Neural progenitor cell (in vitro differentiated cells): ENCODE measurements at regions not wholly inside any gene's neighbourhood (a gene's known extent, or its start where the extent isn't known, plus 50 kb on each side); places are given as distances from the start of the nearest gene placed in this dataset.

Experiments
- DNase-seq: peaks from one replicate; pipeline ENCODE4 v3.0.0-alpha.2; 2016; ENCODE audit warnings: low spot score
- H2AFZ ChIP-seq: fragments of 200-600 bp; sonication (generic); replicated peaks from 2 replicates; pipeline ENCODE4 v1.6.1; 2016; ENCODE audit warnings: antibody characterized with exemption
- H3F3A ChIP-seq: fragments of 200-600 bp; sonication (generic); 2 replicates; pipeline ENCODE4 v1.6.1; 2016; ENCODE audit warnings: antibody characterized with exemption, low read depth
- H3K27ac ChIP-seq: fragments of 200-600 bp; sonication (generic); 2 replicates; pipeline ENCODE4 v1.5.1; 2016; ENCODE audit warnings: mild to moderate bottlenecking
- H3K27me3 ChIP-seq: fragments of 200-600 bp; sonication (generic); 2 replicates; pipeline ENCODE4 v1.6.1; 2016; ENCODE audit warnings: mild to moderate bottlenecking, moderate library complexity
- H3K36me3 ChIP-seq: fragments of 200-600 bp; sonication (generic); 2 replicates; pipeline ENCODE4 v1.5.1; 2016
- H3K4me1 ChIP-seq: fragments of 200-600 bp; sonication (generic); 2 replicates; pipeline ENCODE4 v1.6.1; 2016; ENCODE audit warnings: mixed run types
- H3K4me2 ChIP-seq: fragments of 200-600 bp; sonication (generic); 2 replicates; pipeline ENCODE4 v1.6.1; 2016
- H3K4me3 ChIP-seq: fragments of 200-600 bp; sonication (generic); 2 replicates; pipeline ENCODE4 v1.5.1; 2016
- H3K79me2 ChIP-seq: fragments of 200-600 bp; sonication (generic); 2 replicates; pipeline ENCODE4 v1.6.1; 2016; ENCODE audit warnings: low read depth
- H3K9ac ChIP-seq: fragments of 200-600 bp; sonication (generic); 2 replicates; pipeline ENCODE4 v1.6.1; 2016
- H3K9me3 ChIP-seq: fragments of 200-600 bp; sonication (generic); 2 replicates; pipeline ENCODE4 v1.5.1; 2016; ENCODE audit warnings: low read depth
- H4K20me1 ChIP-seq: fragments of 200-600 bp; sonication (generic); 2 replicates; pipeline ENCODE4 v1.6.1; 2016; ENCODE audit warnings: low read depth
- H3K27ac Mint-ChIP-seq: 3 replicates; pipeline ENCODE4 v1.8.0; 2021; ENCODE audit warnings: mixed read lengths
- H3K27me3 Mint-ChIP-seq: 2 replicates; pipeline ENCODE4 v1.8.0; 2022; ENCODE audit warnings: low read depth, mild to moderate bottlenecking, inconsistent platforms, moderate library complexity, mixed read lengths; ENCODE audit not compliant: insufficient read depth
- H3K36me3 Mint-ChIP-seq: 3 replicates; pipeline ENCODE4 v1.8.0; 2021; ENCODE audit warnings: mixed read lengths
- H3K4me1 Mint-ChIP-seq: 3 replicates; pipeline ENCODE4 v1.8.0; 2021; ENCODE audit warnings: mixed read lengths
- H3K4me3 Mint-ChIP-seq: 3 replicates; pipeline ENCODE4 v1.8.0; 2021; ENCODE audit warnings: mild to moderate bottlenecking, moderate library complexity, mixed read lengths
- H3K9me3 Mint-ChIP-seq: 3 replicates; pipeline ENCODE4 v1.8.0; 2020; ENCODE audit warnings: mixed read lengths
- CTCF ChIP-seq: fragments of 200-600 bp; sonication (generic); IDR thresholded peaks from 2 replicates; pipeline ENCODE4 v1.5.1; 2017; ENCODE audit warnings: antibody characterized with exemption, mild to moderate bottlenecking
- EZH2 ChIP-seq: fragments of 200-600 bp; sonication (generic); IDR thresholded peaks from 2 replicates; pipeline ENCODE4 v1.6.1; 2017; ENCODE audit warnings: antibody characterized with exemption, mild to moderate bottlenecking, moderate library complexity
- EZH2phosphoT487 ChIP-seq: fragments of 200-600 bp; sonication (generic); IDR thresholded peaks from 2 replicates; pipeline ENCODE4 v1.6.1; 2017; ENCODE audit warnings: antibody characterized with exemption

- no peaks in the 10 kb centered on the region for H3K9me3 ChIP-seq
- no peak overlapping the region for H3K9ac ChIP-seq
- H2AFZ ChIP-seq, result no peak overlapping the region
- no peaks in the 10 kb centered on the region for H3K36me3 Mint-ChIP-seq
- no peak overlapping the region for H3K4me2 ChIP-seq
- no peaks in the 10 kb centered on the region for H3K79me2 ChIP-seq
- no peak for DNase-seq
- peaks cover 2% of the 10 kb centered on the region for H3K9me3 Mint-ChIP-seq
- H3K4me1 Mint-ChIP-seq, result peaks cover 18% of the 10 kb centered on the region
- H3K27me3 Mint-ChIP-seq, result peaks cover 2% of the 10 kb centered on the region
- H3K4me3 ChIP-seq, result no peak overlapping the region
- H3K36me3 ChIP-seq, result no peaks in the 10 kb centered on the region
- H3K27ac Mint-ChIP-seq, result no peak overlapping the region
- no peak overlapping the region for H3K4me3 Mint-ChIP-seq
- TF ChIP-seq EZH2 (no peak), EZH2phosphoT487 (no peak), CTCF (no peak)
- H3K27me3 ChIP-seq, result no peaks in the 10 kb centered on the region
- peaks cover 8% of the 10 kb centered on the region for H3K4me1 ChIP-seq
- no peak overlapping the region for H3K27ac ChIP-seq
- H3F3A ChIP-seq, result no peaks in the 10 kb centered on the region
- H4K20me1 ChIP-seq, result no peaks in the 10 kb centered on the region
Measured at GRCh38 chr5:124283031-124283430, 463.4 kb downstream of the ZNF608 start.

GRCh38 chr5:124280079-124280478, 466.4 kb downstream of the ZNF608 start:
- Mint-ChIP-seq H3K27ac (no peak overlapping the region), H3K4me1 (peaks cover 13% of the 10 kb centered on the region), H3K4me3 (no peak overlapping the region), H3K9me3 (no peaks in the 10 kb centered on the region), H3K36me3 (no peaks in the 10 kb centered on the region), H3K27me3 (no peaks in the 10 kb centered on the region)
- no peak for DNase-seq
- H3F3A ChIP-seq, result no peaks in the 10 kb centered on the region
- H3K36me3 ChIP-seq, result no peaks in the 10 kb centered on the region
- H2AFZ ChIP-seq, result no peak overlapping the region
- no peaks in the 10 kb centered on the region for H4K20me1 ChIP-seq
- no peak overlapping the region for H3K4me2 ChIP-seq
- TF ChIP-seq CTCF, result no peak
- no peak for TF ChIP-seq EZH2
- no peak for TF ChIP-seq EZH2phosphoT487
- no peaks in the 10 kb centered on the region for H3K79me2 ChIP-seq
- no peak overlapping the region for H3K9ac ChIP-seq
- H3K9me3 ChIP-seq, result no peaks in the 10 kb centered on the region
- H3K4me3 ChIP-seq, result no peak overlapping the region
- no peaks in the 10 kb centered on the region for H3K27me3 ChIP-seq
- no peak overlapping the region for H3K27ac ChIP-seq
- H3K4me1 ChIP-seq, result peaks cover 8% of the 10 kb centered on the region

DNA sequence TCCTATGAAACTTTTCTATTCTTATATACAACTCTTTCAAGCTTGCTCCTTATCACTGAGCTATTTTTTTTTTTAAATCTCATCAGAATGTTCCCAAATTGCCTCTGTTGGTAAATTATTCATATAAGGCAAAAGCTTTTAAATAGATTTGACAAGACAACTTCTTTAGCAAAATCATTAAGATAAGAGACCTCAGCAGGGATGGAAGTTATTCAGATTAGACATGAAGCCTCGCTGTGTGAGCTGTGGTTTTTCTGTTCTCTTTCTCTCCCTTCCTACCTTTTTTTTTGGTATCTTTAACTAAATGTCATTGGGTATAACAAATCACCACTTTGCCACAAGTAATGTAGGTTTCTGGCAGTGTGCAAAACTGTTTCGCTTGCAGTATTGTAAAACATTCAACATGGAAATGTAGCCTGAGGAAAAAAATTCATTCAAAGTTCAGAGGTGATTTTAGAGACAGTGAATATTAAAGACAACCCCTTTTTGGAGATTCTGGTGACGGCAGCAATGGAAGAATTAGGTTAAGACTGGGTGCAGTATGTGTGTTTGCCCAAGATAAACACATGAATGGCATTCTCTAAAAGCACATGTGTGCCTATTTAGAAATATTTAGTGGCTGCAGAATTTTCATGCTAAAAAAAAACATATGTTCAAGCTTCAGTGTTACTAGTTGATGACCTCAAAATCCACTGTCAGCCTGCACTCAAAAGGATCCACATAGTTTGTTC, 467.1 kb downstream of the ZNF608 start:
- H3K36me3 Mint-ChIP-seq, result no peaks in the 10 kb centered on the region
- no peak overlapping the region for H3K27ac ChIP-seq
- H3K9me3 Mint-ChIP-seq, result no peaks in the 10 kb centered on the region
- no peak overlapping the region for H3K4me2 ChIP-seq
- no peaks in the 10 kb centered on the region for H3K79me2 ChIP-seq
- H3K9ac ChIP-seq, result no peak overlapping the region
- H3F3A ChIP-seq, result no peaks in the 10 kb centered on the region
- no peaks in the 10 kb centered on the region for H3K9me3 ChIP-seq
- no peaks in the 10 kb centered on the region for H3K27me3 ChIP-seq
- TF ChIP-seq CTCF, result no peak
- no peak for TF ChIP-seq EZH2phosphoT487
- H3K4me3 Mint-ChIP-seq, result no peak overlapping the region
- no peaks in the 10 kb centered on the region for H3K36me3 ChIP-seq
- H4K20me1 ChIP-seq, result no peaks in the 10 kb centered on the region
- no peak for DNase-seq
- H2AFZ ChIP-seq, result no peak overlapping the region
- no peaks in the 10 kb centered on the region for H3K27me3 Mint-ChIP-seq
- H3K4me1 Mint-ChIP-seq, result peaks cover 13% of the 10 kb centered on the region
- peaks cover 8% of the 10 kb centered on the region for H3K4me1 ChIP-seq
- H3K27ac Mint-ChIP-seq, result no peak overlapping the region
- no peak overlapping the region for H3K4me3 ChIP-seq
